ENCODE measurements at regions not wholly inside any gene's neighbourhood (a gene's known extent, or its start where the extent isn't known, plus 50 kb on each side); places are given as distances from the start of the nearest gene placed in this dataset.

DNA sequence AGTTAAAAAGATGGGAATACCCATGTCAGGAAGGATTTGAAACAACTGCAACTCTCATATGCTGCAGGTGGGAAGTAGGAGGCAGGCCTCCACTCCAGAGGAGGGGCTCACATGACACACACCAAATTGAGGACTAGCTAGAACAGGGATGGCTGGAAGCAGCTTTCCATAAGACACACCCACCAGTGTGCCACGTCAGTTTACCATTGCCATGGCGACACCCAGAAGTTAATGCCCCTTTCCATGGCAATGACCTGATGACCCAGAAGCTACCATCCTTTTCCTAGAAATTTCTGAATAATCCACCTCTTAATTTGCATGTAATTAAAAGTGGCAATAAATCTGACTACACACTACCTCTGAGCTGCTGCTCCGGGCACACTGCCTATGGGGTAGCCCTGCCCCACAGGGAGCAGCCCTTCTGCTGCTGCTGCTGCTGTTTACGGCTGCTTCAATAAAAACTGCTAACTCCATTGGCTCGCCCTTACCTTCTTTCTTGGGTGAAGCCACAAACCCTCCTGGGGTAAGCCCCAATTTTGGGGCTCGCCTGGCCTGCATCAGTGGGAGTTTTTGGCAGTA is 89.4 kb downstream of the RRM2 start:
- H3K4me3 ChIP-seq (ENCODE audit: low read depth, low read length), result no peak overlapping the region
- no peak overlapping the region for H2AFZ ChIP-seq
- no peaks in the 10 kb centered on the region for H3K36me3 ChIP-seq (ENCODE audit: control insufficient read depth, insufficient read depth, low read length)
- H3K79me2 ChIP-seq, result no peaks in the 10 kb centered on the region
- TF ChIP-seq, protein P1, sequence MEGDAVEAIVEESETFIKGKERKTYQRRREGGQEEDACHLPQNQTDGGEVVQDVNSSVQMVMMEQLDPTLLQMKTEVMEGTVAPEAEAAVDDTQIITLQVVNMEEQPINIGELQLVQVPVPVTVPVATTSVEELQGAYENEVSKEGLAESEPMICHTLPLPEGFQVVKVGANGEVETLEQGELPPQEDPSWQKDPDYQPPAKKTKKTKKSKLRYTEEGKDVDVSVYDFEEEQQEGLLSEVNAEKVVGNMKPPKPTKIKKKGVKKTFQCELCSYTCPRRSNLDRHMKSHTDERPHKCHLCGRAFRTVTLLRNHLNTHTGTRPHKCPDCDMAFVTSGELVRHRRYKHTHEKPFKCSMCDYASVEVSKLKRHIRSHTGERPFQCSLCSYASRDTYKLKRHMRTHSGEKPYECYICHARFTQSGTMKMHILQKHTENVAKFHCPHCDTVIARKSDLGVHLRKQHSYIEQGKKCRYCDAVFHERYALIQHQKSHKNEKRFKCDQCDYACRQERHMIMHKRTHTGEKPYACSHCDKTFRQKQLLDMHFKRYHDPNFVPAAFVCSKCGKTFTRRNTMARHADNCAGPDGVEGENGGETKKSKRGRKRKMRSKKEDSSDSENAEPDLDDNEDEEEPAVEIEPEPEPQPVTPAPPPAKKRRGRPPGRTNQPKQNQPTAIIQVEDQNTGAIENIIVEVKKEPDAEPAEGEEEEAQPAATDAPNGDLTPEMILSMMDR (IDR thresholded peaks at IDR 0.05), result no peak
- H3K4me2 ChIP-seq (ENCODE audit: low read length), result no peak overlapping the region
- H3K4me1 ChIP-seq, result no peaks in the 10 kb centered on the region
- H3K9me3 ChIP-seq (ENCODE audit: control insufficient read depth, low read length), result no peaks in the 10 kb centered on the region
- no peak overlapping the region for H3K27ac ChIP-seq
- no peaks in the 10 kb centered on the region for H3K27me3 ChIP-seq (ENCODE audit: control insufficient read depth, insufficient read depth, low read length)
- H3K9ac ChIP-seq, result no peak overlapping the region

DNA sequence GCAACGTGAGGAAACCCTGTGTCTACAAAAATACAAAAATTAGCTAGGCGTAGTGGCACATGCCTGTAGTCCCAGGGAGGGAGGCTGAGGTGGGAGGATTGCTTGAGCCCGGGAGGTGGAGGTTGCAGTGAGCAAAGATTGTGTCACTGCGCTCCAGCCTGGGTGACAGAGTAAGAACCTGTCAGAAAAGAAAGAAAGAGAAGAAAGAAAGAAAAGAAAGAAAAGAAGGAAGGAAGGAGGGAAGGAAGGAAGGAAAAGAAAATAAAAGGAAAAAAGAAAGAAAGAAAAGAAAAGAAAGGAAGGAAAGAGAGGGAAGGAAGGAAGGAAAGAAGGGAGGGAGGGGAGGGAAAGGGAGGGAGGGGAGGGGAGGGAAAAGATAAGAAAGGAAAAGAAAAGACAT is 89.9 kb upstream of the HPCAL1 start:
- Histone ChIP-seq H3K4me2 (ENCODE audit: low read length) (no peak overlapping the region), H3K36me3 (ENCODE audit: control insufficient read depth, insufficient read depth, low read length) (no peaks in the 10 kb centered on the region), H3K27me3 (ENCODE audit: control insufficient read depth, insufficient read depth, low read length) (no peaks in the 10 kb centered on the region), H3K79me2 (no peaks in the 10 kb centered on the region), H3K4me1 (no peaks in the 10 kb centered on the region), H2AFZ (no peak overlapping the region), H3K9ac (no peak overlapping the region), H3K4me3 (ENCODE audit: low read depth, low read length) (no peak overlapping the region), H3K27ac (no peak overlapping the region), H3K9me3 (ENCODE audit: control insufficient read depth, low read length) (no peaks in the 10 kb centered on the region)
- TF ChIP-seq, protein P1 (IDR thresholded peaks at IDR 0.05), result no peak

DNA sequence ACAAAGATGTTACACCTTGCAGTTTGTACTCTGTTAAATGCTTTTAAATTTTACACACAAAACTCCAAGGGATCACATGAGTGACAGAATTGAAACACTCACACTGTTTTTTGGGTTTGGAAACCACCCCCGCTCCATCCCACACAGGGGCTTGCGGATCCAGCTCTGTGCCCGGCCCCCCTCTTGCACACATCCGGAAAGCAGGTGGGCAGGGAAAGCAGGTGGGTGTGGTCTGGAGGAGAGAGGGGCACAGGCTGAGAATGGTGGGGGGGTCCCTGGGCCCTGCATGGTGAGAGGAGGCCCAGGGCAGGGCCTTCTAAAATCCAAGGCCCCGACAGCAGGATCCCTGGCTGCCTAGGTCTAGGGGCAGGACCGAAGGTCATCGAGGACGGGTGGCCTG is 88.5 kb upstream of the HPCAL1 start:
- H3K4me3 ChIP-seq (ENCODE audit: low read depth, low read length), result no peak overlapping the region
- H3K27ac ChIP-seq, result no peak overlapping the region
- H3K36me3 ChIP-seq (ENCODE audit: control insufficient read depth, insufficient read depth, low read length), result no peaks in the 10 kb centered on the region
- no peaks in the 10 kb centered on the region for H3K9me3 ChIP-seq (ENCODE audit: control insufficient read depth, low read length)
- no peak overlapping the region for H3K9ac ChIP-seq
- no peaks in the 10 kb centered on the region for H3K79me2 ChIP-seq
- no peaks in the 10 kb centered on the region for H3K4me1 ChIP-seq
- H3K4me2 ChIP-seq (ENCODE audit: low read length), result no peak overlapping the region
- TF ChIP-seq, protein P1 (IDR thresholded peaks at IDR 0.05), result no peak
- H2AFZ ChIP-seq, result no peak overlapping the region
- no peaks in the 10 kb centered on the region for H3K27me3 ChIP-seq (ENCODE audit: control insufficient read depth, insufficient read depth, low read length)

DNA sequence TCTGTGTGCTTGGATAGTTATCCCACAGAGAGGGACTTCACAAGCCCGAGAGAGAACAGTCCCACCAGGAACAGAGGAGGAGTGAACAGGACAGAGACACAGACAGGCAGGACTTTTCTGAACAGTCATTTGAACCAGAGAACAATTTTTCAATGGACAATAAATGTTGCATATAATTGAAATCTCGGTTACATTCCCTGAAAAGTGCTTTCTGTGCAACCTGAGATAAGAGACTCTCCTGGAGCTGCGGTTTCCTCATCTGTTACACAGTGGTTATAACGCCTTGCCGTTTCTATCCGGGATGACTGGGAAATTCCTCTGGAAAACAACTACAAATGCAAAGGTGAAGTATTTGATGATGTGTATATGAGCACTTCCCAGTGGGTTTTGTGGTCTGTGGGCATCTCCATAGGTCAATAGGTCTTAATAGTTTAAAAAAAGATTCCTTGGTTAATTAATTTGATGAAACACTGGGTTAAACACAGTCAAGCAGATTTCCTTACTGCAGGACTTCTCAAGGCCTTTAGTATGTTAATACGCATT is 87.2 kb upstream of the HPCAL1 start:
- H3K9me3 ChIP-seq (ENCODE audit: control insufficient read depth, low read length), result no peaks in the 10 kb centered on the region
- H3K9ac ChIP-seq, result no peak overlapping the region
- H3K36me3 ChIP-seq (ENCODE audit: control insufficient read depth, insufficient read depth, low read length), result no peaks in the 10 kb centered on the region
- H3K4me3 ChIP-seq (ENCODE audit: low read depth, low read length), result no peak overlapping the region
- H3K27me3 ChIP-seq (ENCODE audit: control insufficient read depth, insufficient read depth, low read length), result no peaks in the 10 kb centered on the region
- H3K79me2 ChIP-seq, result no peaks in the 10 kb centered on the region
- H3K4me2 ChIP-seq (ENCODE audit: low read length), result no peak overlapping the region
- H3K27ac ChIP-seq, result no peak overlapping the region
- TF ChIP-seq, protein P1 (IDR thresholded peaks at IDR 0.05), result no peak
- H2AFZ ChIP-seq, result no peak overlapping the region
- H3K4me1 ChIP-seq, result no peaks in the 10 kb centered on the region
